NCI-H226 (cell line): ENCODE measurements at regions not wholly inside any gene's neighbourhood (a gene's known extent, or its start where the extent isn't known, plus 50 kb on each side); places are given as distances from the start of the nearest gene placed in this dataset.
A peak's percentile ranks its signal among the peaks of the same experiment; 100 is the strongest.

Experiments used
- DNase-seq: peaks from one replicate; pipeline ENCODE4 v3.0.0-alpha.2; 2015

DNA sequence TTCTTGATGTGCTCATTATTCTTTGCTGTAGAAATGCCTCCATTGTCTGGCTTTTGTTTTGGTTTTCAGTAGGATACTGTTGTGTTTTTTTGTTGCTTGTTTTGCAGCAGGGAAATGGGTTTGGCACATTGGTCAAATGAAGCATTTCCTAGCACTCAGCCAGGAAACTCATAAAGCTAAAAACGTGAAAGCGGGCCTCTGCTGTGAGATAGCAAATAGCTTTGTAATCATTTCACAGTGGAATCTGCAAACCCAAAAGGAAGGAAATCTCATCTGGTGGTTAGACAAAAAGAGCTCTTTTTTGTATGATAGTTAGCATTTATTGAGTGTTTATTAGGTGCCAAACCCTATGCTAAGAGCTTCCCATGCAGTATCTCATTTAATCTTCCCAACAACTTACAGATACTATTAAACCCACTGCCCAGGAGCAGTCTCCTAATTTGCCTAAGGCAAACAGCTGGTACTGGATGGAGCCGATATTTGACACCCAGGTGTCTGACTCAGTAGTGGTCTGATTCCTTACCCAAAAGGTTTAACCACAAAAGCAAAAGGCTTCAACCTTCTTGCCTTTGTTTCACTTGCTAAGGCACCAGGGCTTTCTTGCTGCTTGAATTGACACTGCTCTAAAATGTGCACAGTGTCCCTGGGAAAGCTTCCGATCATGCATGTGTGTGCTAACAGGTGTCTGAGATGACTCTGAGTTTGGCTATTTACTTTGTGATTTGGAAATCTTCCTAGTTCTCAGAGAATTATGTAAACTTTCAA lies 527.9 kb upstream of the MDFIC2 start:
- peak; percentile 28 for DNase-seq

DNA sequence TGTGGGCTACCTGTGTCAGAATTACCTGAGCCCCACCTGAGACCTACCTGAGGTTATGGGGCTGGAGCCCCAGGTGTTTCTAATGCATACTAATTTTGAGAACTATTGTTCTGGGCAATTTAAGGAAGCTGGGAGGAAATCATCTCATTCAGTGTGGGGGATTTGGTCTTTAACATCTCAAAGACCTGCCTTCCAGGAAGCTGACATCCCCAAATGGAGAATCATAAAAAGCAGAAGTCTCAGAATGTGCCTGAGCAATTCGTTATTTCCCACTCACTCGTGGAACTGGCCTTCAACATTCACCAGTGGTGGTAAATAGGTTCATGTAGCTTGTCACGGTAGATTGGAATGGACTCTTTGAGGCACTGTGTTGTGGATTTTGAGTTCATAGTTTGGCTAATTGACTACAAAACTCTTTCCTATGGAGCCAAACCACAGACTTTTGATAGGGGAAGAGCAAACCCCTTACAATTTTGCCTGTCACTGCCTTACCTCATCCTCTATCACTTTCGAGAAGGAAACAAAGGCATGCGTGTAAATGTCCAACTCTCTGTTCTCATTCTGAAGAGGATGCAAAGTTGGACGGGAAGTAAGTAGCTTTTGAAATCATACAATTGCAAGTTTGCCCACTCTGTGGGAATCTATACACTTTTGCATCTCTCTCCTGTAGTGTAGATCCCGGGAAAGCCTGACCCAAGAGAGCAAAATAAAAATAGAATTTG lies 521.0 kb upstream of the MDFIC2 start:
- DNase-seq = no peak

DNA sequence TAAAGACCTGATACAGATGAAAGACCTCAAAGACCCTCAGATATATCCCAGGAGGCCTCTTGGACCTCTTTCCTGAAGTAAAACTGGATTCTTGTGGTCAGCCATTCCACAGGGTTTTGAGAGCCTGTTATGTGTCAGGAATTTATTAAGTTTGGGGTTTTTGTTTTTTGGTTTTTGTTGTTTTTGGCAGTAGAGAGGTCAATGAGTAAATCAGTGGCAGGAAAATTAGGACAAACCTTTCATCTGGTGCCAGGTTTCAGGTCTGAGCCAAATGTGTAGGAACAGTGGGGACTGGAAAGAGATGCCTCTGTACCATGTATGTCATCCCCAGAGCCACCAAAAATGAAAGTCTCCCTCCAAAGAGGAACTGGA lies 520.4 kb upstream of the MDFIC2 start:
- DNase-seq = no peak

- DNase-seq = peak; percentile 35
Measured at GRCh38 chr3:70832089-70832833, 519.8 kb upstream of the MDFIC2 start.

GRCh38 chr3:70829092-70829491 lies 516.7 kb upstream of the MDFIC2 start:
- peak; percentile 69 for DNase-seq

DNA sequence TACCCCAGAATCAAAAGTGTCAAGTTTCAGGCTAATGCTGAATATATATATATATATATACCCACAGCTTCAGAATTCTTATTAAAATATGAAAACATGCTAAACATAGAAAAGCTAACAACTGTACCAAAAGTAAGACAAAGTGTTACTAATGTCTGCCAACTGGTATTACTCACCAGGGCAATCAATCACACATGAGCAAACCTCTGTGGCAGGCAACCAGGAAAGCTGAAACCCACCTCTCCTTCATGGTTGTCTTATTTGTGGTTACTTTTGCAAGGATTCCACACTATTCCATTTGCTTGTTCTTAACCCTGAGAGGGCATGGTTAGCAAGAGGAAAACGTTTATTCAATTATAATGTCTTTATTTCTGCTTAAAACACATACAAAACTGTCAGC lies 512.3 kb upstream of the MDFIC2 start:
- DNase-seq = peak; percentile 52

DNA sequence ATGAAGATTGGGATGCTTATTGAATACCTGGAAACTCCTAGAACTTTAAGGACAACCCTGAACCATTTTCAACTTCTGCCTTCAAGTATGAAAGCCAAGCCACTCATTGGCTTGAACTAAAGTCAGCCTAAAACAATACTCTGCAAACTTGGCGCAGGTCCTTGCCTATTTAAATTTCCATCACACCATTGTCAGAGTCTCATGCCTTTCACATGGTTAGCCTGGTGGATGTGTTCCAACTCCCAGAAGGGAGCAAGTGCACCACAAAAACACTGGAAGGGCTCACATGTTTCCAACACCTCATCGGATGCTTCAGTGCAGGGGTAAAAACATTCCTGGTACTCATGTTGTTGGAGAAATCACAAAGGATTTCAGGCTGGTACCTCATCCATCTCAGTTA lies 511.6 kb upstream of the MDFIC2 start:
- no peak for DNase-seq

DNA sequence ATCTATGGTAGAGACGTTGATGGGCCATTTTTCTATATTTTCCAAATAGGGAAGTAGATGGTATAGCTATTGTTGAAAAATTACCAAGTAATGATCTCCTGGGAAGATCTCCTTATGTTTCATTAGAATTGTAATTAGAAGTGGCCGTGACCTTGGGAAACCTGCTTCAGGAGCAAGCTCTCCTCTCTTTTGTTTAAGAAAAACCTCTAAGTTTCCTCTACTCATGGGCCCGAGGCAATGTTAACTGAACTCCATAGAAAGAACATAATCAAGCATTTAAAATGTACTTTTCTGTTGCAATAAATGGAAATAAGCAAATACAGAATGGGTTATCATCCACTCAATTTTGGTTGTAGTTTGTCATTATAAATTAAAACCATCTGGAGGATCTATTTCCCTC lies 511.2 kb upstream of the MDFIC2 start:
- DNase-seq = no peak

DNA sequence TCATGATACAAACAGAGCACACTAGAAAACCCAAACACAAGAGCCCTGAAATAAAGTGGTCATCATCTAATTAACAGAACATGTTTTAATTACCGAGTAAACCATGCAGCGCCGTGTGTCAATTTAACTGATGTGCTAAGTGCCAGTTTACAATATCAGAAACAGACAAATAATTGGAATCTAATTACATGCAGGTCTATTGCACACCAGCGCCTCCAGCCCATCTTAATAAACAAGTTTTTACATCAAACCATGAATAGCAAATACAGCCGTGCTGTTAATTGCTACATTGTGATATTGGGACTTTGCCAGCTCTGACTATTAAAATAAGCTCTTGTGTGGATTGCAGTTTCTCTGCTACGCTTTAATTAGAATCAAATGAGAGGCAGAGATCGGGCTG lies 510.2 kb upstream of the MDFIC2 start:
- no peak for DNase-seq

- no peak for DNase-seq
Measured at GRCh38 chr3:70821602-70822001, 509.2 kb upstream of the MDFIC2 start.

DNA sequence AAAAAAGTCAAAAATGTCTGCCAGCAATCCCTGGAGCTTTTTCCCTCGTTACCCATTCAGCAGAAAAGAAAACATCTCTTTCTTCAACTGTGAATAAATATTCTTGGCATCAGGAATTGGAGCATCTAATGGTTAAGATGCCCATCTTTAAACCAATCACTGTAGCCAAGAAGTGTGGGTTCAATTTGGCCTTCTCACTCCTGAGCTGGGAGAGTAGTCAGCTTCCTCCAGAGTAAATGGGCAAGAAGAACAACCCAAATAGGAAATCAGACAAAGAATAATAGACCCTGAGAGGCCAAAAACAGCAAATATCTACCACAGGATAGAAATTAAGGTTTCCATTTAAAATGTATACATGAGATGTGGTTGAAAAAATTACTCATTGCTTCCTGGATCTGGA lies 508.0 kb upstream of the MDFIC2 start:
- DNase-seq = no peak

- DNase-seq = no peak
Measured at GRCh38 chr3:70818145-70818544, 505.7 kb upstream of the MDFIC2 start.

- DNase-seq = no peak
Measured at GRCh38 chr3:70816346-70816745, 503.9 kb upstream of the MDFIC2 start.

DNA sequence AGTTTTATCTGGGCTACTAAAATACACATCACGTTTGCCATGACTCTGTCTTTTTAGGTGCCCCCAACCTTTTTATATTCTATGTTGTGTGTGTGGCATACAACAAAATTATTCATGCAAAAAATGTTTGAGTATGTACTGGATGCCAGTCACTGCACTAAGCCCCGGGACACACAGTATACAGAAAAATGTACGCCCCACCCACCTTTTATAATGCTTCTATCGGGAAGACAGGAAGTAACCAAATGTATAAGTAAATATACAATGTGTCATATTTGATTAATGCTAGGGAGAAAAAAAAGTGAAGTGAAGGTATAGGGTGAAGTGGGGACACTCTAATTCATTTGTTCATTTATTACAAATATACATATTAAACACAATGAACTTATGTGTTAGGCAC lies 503.4 kb upstream of the MDFIC2 start:
- no peak for DNase-seq

DNA sequence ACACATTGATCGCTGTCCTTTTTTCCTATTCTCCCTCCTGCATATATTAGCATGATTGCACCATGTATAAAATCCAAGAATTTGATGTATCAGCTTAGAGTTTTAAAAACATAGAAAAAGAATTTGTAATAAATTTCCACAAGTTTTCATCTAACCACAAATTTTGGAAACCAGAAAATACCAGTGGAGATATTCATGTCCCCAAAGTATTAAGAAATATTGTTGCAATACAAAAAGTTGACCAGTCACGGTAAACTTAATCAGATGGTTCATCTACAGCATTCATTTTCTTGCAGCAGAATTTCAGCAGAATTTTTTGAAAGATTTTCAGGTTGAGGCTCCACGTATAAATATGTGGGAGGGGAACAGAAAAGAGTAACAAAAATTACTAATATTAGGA lies 500.9 kb upstream of the MDFIC2 start:
- DNase-seq = no peak

- peak; percentile 7 for DNase-seq
Measured at GRCh38 chr3:70811880-70812279, 499.4 kb upstream of the MDFIC2 start.

DNA sequence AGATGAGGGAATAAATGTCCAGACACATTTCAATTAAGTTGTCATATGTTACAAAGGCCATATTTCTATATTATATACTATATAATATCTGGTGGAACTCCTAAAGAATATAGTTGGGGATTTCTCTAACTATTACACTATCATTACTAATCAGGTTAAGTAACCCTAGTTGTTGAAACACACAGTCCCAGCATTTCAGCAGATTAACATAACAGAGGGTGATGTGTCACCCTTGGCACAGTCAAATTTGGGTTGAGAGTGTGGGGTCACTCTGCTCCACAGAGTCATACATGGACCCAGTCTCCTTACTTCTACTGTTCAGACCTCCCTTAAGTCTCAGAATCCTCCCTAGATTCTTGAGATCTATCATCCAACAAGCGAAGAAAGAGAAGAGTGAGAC lies 496.4 kb upstream of the MDFIC2 start:
- DNase-seq = no peak

DNA sequence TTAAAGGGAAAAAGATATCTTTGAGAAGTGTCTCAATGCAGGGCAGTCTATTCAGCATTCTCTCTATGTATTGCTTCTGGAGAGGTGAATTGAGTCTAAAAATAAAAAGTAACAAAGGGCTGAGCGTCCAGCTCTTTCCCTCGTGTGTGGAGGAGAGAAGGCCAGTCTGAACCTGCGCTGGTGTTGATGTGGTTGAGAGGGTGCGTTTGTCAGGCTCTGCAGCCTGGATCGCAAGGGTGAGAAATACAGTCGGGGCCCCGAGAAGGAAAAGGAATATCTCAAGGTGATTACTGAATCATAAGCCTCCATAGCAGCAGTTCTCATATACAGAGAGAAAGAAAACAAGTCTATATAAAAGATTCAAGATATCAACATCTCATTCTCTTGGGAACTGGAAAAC lies 494.1 kb upstream of the MDFIC2 start:
- DNase-seq = no peak

DNA sequence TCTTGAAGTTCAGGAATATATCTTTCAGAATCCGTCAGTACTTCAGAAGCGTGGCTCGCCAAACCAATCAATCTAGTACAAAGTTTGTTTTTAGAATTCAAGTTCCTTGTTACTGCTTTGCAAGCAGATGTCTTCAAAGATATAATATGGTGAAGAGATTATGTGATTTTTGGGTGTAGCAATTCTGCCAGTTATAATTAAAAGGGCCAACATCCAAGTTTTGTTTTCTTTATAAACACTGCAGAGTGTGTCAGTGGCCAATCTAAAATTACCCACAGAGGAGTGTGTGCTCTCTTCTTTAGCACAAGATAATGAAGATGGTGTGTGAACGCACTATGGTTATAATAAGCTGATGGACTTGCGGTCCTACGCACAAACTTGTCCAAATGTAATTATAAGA lies 493.6 kb upstream of the MDFIC2 start:
- no peak for DNase-seq

GRCh38 chr3:70805061-70805889 lies 492.8 kb upstream of the MDFIC2 start:
- DNase-seq = no peak

DNA sequence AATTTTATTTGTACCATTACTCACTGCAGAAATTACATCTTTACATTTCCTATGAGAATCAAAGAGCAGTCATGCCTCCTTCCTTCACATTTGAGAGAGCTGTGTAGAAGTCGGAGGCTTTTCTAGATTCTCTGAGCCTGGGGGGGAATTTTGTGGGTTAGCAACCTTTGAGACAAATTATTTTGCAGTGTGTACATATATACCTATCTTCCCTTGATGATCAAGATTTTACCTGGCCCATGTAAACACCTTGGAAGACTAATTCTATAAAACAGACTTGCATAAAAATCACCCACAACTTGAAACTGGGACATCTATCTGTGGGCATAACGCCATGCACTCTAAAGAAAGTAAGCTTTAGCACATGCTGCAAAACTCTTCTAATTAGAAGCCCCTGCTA lies 491.5 kb upstream of the MDFIC2 start:
- no peak for DNase-seq

DNA sequence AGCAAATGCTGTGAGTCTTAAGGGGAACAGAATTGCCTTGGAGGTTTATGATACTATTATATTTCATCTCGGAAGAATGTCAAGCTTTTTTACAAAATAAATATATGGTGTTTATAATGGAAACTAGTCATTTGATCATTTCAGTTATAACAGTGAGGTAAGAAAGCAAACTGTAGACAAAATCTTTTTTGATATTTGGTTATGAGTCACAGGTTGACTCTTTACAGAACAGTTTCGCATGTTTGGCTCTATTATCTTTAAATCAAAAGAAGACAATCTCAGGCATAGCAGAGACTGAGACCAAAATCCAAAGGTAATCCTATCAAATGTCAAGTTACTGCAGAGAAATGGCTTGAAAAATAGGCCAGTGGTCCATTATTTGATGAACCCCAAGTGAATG lies 490.9 kb upstream of the MDFIC2 start:
- DNase-seq = no peak

GRCh38 chr3:70800951-70801350 lies 488.5 kb upstream of the MDFIC2 start:
- DNase-seq = no peak
